H9 (cell line): ENCODE measurements at regions not wholly inside any gene's neighbourhood (a gene's known extent, or its start where the extent isn't known, plus 50 kb on each side); places are given as distances from the start of the nearest gene placed in this dataset.

Experiments
- DNase-seq: peaks from one replicate; pipeline ENCODE4 v3.0.0-alpha.2; 2017
- H2AFZ ChIP-seq: one replicate; pipeline ENCODE4 v1.6.1; 2013; ENCODE audit warnings: mild to moderate bottlenecking, low read length, control low read depth, moderate library complexity
- H2AK5ac ChIP-seq: 2 replicates; pipeline ENCODE4 v1.6.1; 2013; ENCODE audit warnings: low read length, control low read depth, mixed read lengths; ENCODE audit not compliant: insufficient read length
- H2BK120ac ChIP-seq: one replicate; pipeline ENCODE4 v1.6.1; 2013; ENCODE audit warnings: low read depth, mild to moderate bottlenecking, low read length, control low read depth, inconsistent platforms; ENCODE audit not compliant: poor library complexity, severe bottlenecking
- H2BK12ac ChIP-seq: 2 replicates; pipeline ENCODE4 v1.6.1; 2013; ENCODE audit warnings: low read length, control low read depth, mixed read lengths, low read depth; ENCODE audit not compliant: insufficient read length
- H2BK15ac ChIP-seq: 2 replicates; pipeline ENCODE4 v1.6.1; 2013; ENCODE audit warnings: low read depth, low read length, control low read depth
- H2BK20ac ChIP-seq: one replicate; pipeline ENCODE4 v1.6.1; 2013; ENCODE audit warnings: low read depth, mild to moderate bottlenecking, low read length, control low read depth, inconsistent platforms; ENCODE audit not compliant: poor library complexity, severe bottlenecking
- H2BK5ac ChIP-seq: 2 replicates; pipeline ENCODE4 v1.6.1; 2013; ENCODE audit warnings: low read length, control low read depth, mixed read lengths; ENCODE audit not compliant: insufficient read length
- H3K14ac ChIP-seq: 2 replicates; pipeline ENCODE4 v1.6.1; 2013; ENCODE audit warnings: low read length, control low read depth; ENCODE audit not compliant: insufficient read depth
- H3K18ac ChIP-seq: 2 replicates; pipeline ENCODE4 v1.6.1; 2013; ENCODE audit warnings: low read depth, mild to moderate bottlenecking, mixed read lengths, low read length, control low read depth; ENCODE audit not compliant: insufficient read length
- H3K23ac ChIP-seq: 2 replicates; pipeline ENCODE4 v1.6.1; 2013; ENCODE audit warnings: low read length, control low read depth, mixed read lengths, low read depth; ENCODE audit not compliant: insufficient read length
- H3K23me2 ChIP-seq: 2 replicates; pipeline ENCODE4 v1.6.1; 2013; ENCODE audit warnings: low read depth, mild to moderate bottlenecking, mixed read lengths, low read length, control low read depth; ENCODE audit not compliant: insufficient read length, poor library complexity, severe bottlenecking
- H3K27ac ChIP-seq: 2 replicates; pipeline ENCODE4 v1.5.1; 2013; ENCODE audit warnings: low read length, control low read depth, mixed read lengths, low read depth; ENCODE audit not compliant: insufficient read length
- H3K27me3 ChIP-seq: 2 replicates; pipeline ENCODE4 v1.6.1; 2013; ENCODE audit warnings: low read length, control low read depth, inconsistent platforms; ENCODE audit not compliant: insufficient read depth
- H3K4ac ChIP-seq: 2 replicates; pipeline ENCODE4 v1.6.1; 2013; ENCODE audit warnings: low read depth, mild to moderate bottlenecking, control low read depth, inconsistent platforms, low read length, moderate library complexity
- H3K4me1 ChIP-seq: 2 replicates; pipeline ENCODE4 v1.6.1; 2013; ENCODE audit warnings: low read length, control low read depth, inconsistent platforms; ENCODE audit not compliant: insufficient read depth
- H3K4me2 ChIP-seq: 2 replicates; pipeline ENCODE4 v1.6.1; 2013; ENCODE audit warnings: low read length, control low read depth, mixed read lengths; ENCODE audit not compliant: insufficient read length, insufficient read depth
- H3K56ac ChIP-seq: 2 replicates; pipeline ENCODE4 v1.6.1; 2013; ENCODE audit warnings: low read depth, mild to moderate bottlenecking, mixed read lengths, low read length, control low read depth; ENCODE audit not compliant: insufficient read length
- H3K79me1 ChIP-seq: 2 replicates; pipeline ENCODE4 v1.6.1; 2013; ENCODE audit warnings: low read depth, mild to moderate bottlenecking, moderate library complexity, low read length, control low read depth, inconsistent platforms; ENCODE audit not compliant: insufficient read depth, poor library complexity, severe bottlenecking
- H3K79me2 ChIP-seq: 2 replicates; pipeline ENCODE4 v1.6.1; 2013; ENCODE audit warnings: low read length, control low read depth, inconsistent platforms; ENCODE audit not compliant: insufficient read depth
- H3K9ac ChIP-seq: 2 replicates; pipeline ENCODE4 v1.6.1; 2013; ENCODE audit warnings: low read length, control low read depth, mixed read lengths; ENCODE audit not compliant: insufficient read length; ENCODE audit errors: extremely low read depth
- H3K9me3 ChIP-seq: one replicate; pipeline ENCODE4 v1.6.1; 2013; ENCODE audit warnings: low read depth, low read length, inconsistent platforms; ENCODE audit not compliant: control insufficient read depth
- H3T11ph ChIP-seq: one replicate; pipeline ENCODE4 v1.6.1; 2013; ENCODE audit warnings: mild to moderate bottlenecking, low read length, control low read depth, inconsistent platforms
- H4K20me1 ChIP-seq: one replicate; pipeline ENCODE4 v1.6.1; 2013; ENCODE audit not compliant: control insufficient read depth, insufficient read length, insufficient read depth
- H4K5ac ChIP-seq: 2 replicates; pipeline ENCODE4 v1.6.1; 2013; ENCODE audit warnings: low read depth, mild to moderate bottlenecking, mixed read lengths, low read length, control low read depth; ENCODE audit not compliant: insufficient read length
- H4K8ac ChIP-seq: replicated peaks from 2 replicates; pipeline ENCODE4 v1.6.1; 2013; ENCODE audit warnings: low read length, control low read depth, mixed read lengths, low read depth; ENCODE audit not compliant: insufficient read length
- H4K91ac ChIP-seq: 2 replicates; pipeline ENCODE4 v1.6.1; 2013; ENCODE audit warnings: low read depth, mild to moderate bottlenecking, moderate library complexity, mixed read lengths, low read length, control low read depth; ENCODE audit not compliant: insufficient read length
- H3K27ac Mint-ChIP-seq, 3 experiments: 2 replicates in 2 of 3; 3 replicates in 1 of 3; pipeline ENCODE4 v1.8.0; 2020 to 2021; ENCODE audit warnings: mixed read lengths in 3 of 3, mild to moderate bottlenecking in 1 of 3, moderate library complexity in 1 of 3
- H3K27me3 Mint-ChIP-seq: 2 replicates; pipeline ENCODE4 v1.8.0; 2021; ENCODE audit warnings: low read depth, mild to moderate bottlenecking, moderate library complexity, mixed read lengths
- H3K36me3 Mint-ChIP-seq, 3 experiments: 2 replicates in 2 of 3; 3 replicates in 1 of 3; pipeline ENCODE4 v1.8.0; 2020 to 2021; ENCODE audit warnings: low read depth in 3 of 3, mixed read lengths in 3 of 3; ENCODE audit not compliant: insufficient read depth in 1 of 3
- H3K4me1 Mint-ChIP-seq, 2 experiments: 2 replicates each; pipeline ENCODE4 v1.8.0; 2020; ENCODE audit warnings: mixed read lengths in 2 of 2
- H3K4me3 Mint-ChIP-seq, 2 experiments: 2 replicates in 1 of 2; 3 replicates in 1 of 2; pipeline ENCODE4 v1.8.0; 2020 to 2021; ENCODE audit warnings: mild to moderate bottlenecking in 2 of 2, mixed read lengths in 2 of 2, moderate library complexity in 1 of 2
- H3K9me3 Mint-ChIP-seq, 2 experiments: 2 replicates in 1 of 2; 3 replicates in 1 of 2; pipeline ENCODE4 v1.8.0; 2020; ENCODE audit warnings: mild to moderate bottlenecking in 2 of 2, mixed read lengths in 2 of 2, moderate library complexity in 1 of 2
- CTCF ChIP-seq: fragments of 200-600 bp; sonication (generic); conservative IDR thresholded peaks from 3 replicates; pipeline ENCODE4 v1.8.0; 2021; ENCODE audit warnings: antibody characterized with exemption, mild to moderate bottlenecking
- WGBS: extraction: QIAGEN DNeasy Blood & Tissue Kit; methylation state at CpG from one replicate; pipeline ENCODE4 v1.1.7; 2013; ENCODE audit warnings: missing lambda C conversion rate, low lambda C conversion rate, mixed read lengths; ENCODE audit not compliant: insufficient read length; ENCODE audit errors: extremely low coverage; 5-methylcytosine and 5-hydroxymethylcytosine counted together

DNA sequence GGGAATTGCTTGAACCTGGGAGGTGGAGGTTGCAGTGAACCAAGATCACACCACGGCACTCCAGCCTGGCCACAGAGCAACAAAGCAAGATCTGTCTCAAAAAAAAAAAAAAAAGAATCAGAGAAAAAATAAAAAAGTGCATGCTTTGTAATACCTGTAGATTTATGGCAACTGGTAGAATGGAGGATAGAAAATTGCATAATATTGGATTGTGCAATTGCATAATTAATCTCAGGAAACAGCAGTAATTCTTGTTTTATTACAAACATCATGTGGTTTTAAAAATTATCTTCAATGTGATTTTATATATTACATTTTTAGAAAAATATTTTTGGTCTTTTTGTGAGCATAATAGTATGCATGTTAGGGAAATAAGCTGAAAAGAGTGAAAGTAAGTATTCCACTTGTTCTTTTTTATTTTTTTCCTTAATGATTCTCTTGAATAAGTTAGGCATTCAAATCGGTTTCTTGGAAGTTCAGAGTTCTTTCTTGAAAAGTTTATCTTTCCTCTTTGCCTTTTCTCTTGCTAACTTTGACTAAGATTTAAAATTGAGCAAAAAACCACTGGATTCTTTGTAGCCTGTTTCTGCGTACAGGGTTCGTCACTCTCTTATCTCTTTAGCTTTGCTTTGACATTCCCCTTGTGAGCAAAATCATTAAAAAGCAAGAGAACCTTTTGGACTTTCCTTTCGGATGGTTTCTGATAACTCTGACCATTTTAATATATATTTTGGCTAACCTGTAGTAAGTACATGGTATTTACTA lies 127.5 kb upstream of the ADAMTS5 start:
- Histone ChIP-seq H3K23ac (no peak overlapping the region), H2AK5ac (no peak overlapping the region), H3K23me2 (no peaks in the 10 kb centered on the region), H2BK12ac (no peak overlapping the region), H3K4me2 (no peak overlapping the region), H4K91ac (no peak overlapping the region), H2AFZ (no peak overlapping the region), H2BK120ac (no peak overlapping the region), H4K20me1 (no peaks in the 10 kb centered on the region), H3K4ac (no peak overlapping the region), H3K56ac (no peak overlapping the region), H3K4me1 (no peaks in the 10 kb centered on the region), H3K9me3 (no peaks in the 10 kb centered on the region), H3T11ph (no peak overlapping the region), H3K9ac (no peak overlapping the region), H2BK20ac (no peak overlapping the region), H3K79me1 (no peaks in the 10 kb centered on the region), H4K5ac (no peak overlapping the region), H2BK15ac (no peak overlapping the region), H3K14ac (no peak overlapping the region), H3K27me3 (no peaks in the 10 kb centered on the region), H3K79me2 (no peaks in the 10 kb centered on the region), H2BK5ac (no peak overlapping the region), H3K18ac (no peak overlapping the region), H4K8ac (no peak overlapping the region), H3K27ac (no peak overlapping the region)
- Mint-ChIP-seq H3K27ac (no peak overlapping the region), H3K9me3 (no peaks in the 10 kb centered on the region; a peak in 1 of 5 replicates), H3K4me3 (no peak overlapping the region), H3K4me1 (peaks cover 9 to 11% of the 10 kb centered on the region in 2 experiments; a peak in 3 of 4 replicates), H3K36me3 (peaks cover 0 to 6% (median 0%) of the 10 kb centered on the region in 3 experiments; a peak in 1 of 7 replicates), H3K27me3 (no peaks in the 10 kb centered on the region)
- WGBS, result no CpG with 5 or more reads among the region's 5 CpGs
- TF ChIP-seq CTCF, result no peak
- no peak for DNase-seq
